ENCODE measurements at regions not wholly inside any gene's neighbourhood (a gene's known extent, or its start where the extent isn't known, plus 50 kb on each side); places are given as distances from the start of the nearest gene placed in this dataset.
"Not testable (repeated sequence)": the region's sequence is repeated elsewhere in the genome, so short reads cannot be mapped to it uniquely, and the experiment has no call there.

DNA sequence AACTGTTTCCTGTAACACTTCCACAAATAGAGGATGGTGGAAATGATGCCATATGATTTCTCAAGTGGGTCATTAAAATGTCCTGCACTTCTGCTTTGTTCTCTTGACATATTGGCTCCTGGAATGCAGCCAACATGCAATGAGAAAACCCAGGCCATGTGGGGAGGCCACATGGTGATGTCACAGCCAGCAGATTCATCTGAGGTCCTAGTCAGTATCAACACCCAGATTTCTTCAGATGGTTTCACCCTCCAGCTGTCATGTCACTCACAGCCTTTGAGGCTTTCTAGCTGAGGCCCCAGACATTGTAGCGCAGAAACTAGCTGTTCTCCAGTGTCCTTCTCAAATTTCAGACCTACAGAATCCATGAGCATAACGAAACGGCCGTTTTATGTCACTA is 102.3 kb upstream of the NUPR2 start:
- DNase-seq: no peak

GRCh38 chr7:56213574-56213973 is 97.4 kb upstream of the NUPR2 start:
- DNase-seq: no peak

DNA sequence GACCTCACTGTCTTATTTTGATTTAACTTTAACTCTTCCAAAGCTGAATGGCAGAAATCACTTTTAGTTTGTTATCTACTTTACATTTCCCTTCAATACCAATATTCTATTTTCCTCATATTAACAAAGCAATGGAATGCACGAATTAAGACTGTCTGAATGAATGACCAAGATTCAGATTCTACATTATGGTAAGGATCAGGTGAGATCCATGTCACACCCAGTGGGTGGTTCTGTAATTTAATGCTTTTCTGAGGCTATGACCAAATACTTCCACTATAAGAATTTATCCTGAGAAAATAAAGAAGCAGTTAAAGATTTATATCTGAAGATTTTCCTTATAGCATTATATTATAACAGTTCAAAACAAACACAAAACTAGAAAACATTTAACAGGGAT is 90.2 kb upstream of the NUPR2 start:
- no peak for DNase-seq

GRCh38 chr7:56199639-56200038 is 83.4 kb upstream of the NUPR2 start:
- DNase-seq: no peak

DNA sequence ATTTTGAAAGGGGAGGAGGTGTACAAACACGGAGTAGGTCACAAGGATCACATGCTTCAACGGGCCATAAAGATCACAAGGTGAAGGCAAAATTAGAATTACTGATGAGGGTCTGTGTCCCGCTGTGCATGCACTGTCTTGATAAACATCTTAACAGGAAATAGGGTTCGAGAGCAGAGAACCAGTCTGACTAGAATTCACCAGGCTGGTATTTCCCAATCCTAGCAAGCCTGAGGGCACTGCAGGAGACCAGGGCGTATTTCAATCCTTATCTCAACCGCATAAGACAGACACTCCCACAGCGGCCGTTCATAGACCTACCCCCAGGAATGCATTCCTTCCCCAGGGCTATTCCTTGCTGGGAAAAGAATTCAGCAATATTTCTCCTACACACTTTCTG is 80.0 kb upstream of the NUPR2 start:
- DNase-seq: not testable (repeated sequence)

DNA sequence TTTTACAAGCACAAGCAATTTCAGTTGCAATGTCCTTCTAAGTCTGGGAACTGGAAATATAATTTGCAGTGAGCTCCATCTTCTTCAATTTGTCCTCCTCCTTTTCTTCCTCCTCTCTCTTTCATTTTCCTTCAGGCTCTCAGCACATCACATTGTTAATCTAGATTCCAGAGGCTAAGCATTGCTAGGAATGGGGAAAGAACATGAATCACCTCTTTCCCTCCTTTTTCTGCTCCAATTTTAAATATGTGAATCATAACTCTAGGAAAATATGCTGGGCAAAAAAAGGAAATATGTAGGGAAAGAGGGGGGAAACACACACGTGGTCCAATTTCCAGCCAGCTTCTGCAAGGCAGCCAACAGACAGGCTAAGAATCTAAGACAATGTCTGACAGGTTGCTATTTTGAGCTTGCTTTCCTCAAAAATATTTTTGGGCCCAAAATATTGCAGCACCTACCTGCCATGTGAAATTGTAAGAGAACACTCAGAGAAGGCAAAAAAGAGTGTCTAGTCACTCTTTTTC is 72.7 kb upstream of the NUPR2 start:
- no peak for DNase-seq

DNA sequence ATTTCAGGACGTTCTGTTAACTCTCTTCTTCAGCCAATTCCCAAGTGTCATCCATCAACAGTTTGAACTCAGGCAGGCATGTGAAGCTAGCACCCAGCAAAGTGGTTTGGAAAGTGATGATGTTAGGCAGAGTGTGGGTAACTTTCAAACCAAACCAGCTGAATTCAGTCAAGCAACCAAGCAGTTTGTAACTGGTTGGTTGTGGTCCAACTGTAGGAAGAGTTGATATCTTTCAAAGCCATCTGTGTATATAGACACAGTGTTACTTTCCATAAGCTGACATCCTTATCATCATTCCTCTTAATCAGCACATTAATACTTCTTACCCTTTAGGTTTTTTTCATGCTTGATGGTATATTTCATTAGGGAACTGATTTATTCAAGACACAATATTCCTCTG is 72.2 kb upstream of the NUPR2 start:
- no peak for DNase-seq

GRCh38 chr7:56181010-56181409 is 64.8 kb upstream of the NUPR2 start:
- DNase-seq: no peak

DNA sequence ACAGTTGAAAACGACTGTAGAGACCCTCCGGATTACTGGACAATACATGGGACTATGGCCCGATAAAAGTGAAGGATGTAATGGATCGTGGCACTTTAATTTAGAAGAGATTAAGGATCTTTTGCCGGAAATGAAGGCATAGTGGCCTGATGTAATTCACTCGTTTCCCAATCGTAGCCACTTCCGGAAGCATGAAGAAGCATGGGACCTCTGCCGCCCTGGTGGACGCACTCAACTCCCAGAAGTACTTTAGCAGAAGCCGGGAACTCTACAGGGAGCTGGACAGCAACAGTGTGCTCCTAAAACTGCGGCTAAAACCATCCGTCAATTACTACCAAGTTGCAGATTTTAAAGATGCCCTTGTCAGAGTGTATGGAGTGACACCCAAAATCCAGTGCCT is 59.6 kb upstream of the NUPR2 start:
- no peak for DNase-seq

- DNase-seq: no peak
These were observed 58.9 kb upstream of the NUPR2 start for GRCh38 chr7:56174875-56175760.

DNA sequence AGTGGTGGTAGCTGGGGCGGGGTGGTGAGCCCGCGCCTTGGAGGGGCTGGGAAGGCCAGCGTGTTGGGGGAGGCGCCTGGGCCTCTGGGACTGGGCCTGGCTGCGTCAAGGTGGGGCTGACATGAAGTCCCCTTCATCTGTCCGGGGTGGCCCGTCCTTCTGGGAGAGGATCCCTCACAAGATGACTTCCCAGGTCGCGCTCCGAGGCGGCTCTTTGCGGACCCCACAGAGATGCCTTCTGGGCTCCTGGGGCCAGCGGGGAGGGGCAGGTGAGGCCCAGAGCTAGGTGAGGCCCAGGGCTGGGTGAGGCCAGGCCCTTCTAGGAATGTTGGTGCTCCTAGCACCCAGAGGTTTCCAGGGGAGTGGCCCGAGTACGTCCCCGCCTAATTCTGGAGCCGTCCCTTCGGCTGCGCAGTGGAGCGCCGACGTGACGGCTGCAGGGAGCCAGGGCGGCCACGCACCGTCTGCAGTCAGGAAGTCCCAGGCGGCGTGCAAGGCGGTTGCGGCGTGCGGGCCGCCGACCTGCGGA is 58.2 kb upstream of the NUPR2 start:
- DNase-seq: no peak
